SK-N-SH treated with all-trans-retinoic acid at 6 μM for 48 hours (cell line): ENCODE measurements at regions not wholly inside any gene's neighbourhood (a gene's known extent, or its start where the extent isn't known, plus 50 kb on each side); places are given as distances from the start of the nearest gene placed in this dataset.

Experiments used
- ATAC-seq: fragments of 200-7000 bp; cut with Tn5 transposase; 3 replicates; pipeline ENCODE4 v1.9.1; 2020; ENCODE audit warnings: mild to moderate bottlenecking, moderate library complexity
- ARNTL ChIP-seq: fragments of 450-650 bp; formaldehyde crosslinking; IDR thresholded peaks from 2 replicates; pipeline ENCODE4 v1.5.0; 2020; ENCODE audit warnings: low read depth, mild to moderate bottlenecking, moderate library complexity, borderline replicate concordance
- CREB5 ChIP-seq: fragments of 250-450 bp; sonication (Bioruptor Pico); IDR thresholded peaks from 2 replicates; pipeline ENCODE4 v1.5.1; 2020; ENCODE audit warnings: low read depth, mild to moderate bottlenecking, moderate library complexity
- CSDC2 ChIP-seq: fragments of 250-450 bp; sonication (Bioruptor Pico); IDR thresholded peaks from 2 replicates; pipeline ENCODE4 v1.5.0; 2020; ENCODE audit warnings: mild to moderate bottlenecking, moderate library complexity
- CSRNP3 ChIP-seq: fragments of 250-450 bp; sonication (Bioruptor Pico); IDR thresholded peaks from 2 replicates; pipeline ENCODE4 v1.5.1; 2021; ENCODE audit warnings: mild to moderate bottlenecking, moderate library complexity
- ESRRG ChIP-seq: fragments of 250-450 bp; sonication (Bioruptor Pico); IDR thresholded peaks from 2 replicates; pipeline ENCODE4 v1.6.1; 2021; ENCODE audit warnings: mild to moderate bottlenecking
- GLIS3 ChIP-seq: fragments of 250-450 bp; sonication (Bioruptor Pico); IDR thresholded peaks from 2 replicates; pipeline ENCODE4 v1.5.0; 2020; ENCODE audit warnings: mild to moderate bottlenecking, moderate library complexity
- ISL1 ChIP-seq: fragments of 250-450 bp; sonication (Bioruptor Pico); IDR thresholded peaks from 2 replicates; pipeline ENCODE4 v2.1.2; 2022; ENCODE audit warnings: mild to moderate bottlenecking, moderate library complexity
- OSR1 ChIP-seq: fragments of 250-450 bp; sonication (Bioruptor Pico); IDR thresholded peaks from 2 replicates; pipeline ENCODE4 v1.8.0; 2022; ENCODE audit warnings: moderate library complexity, mild to moderate bottlenecking, inconsistent platforms
- POU6F1 ChIP-seq: fragments of 250-450 bp; sonication (Bioruptor Pico); IDR thresholded peaks from 2 replicates; pipeline ENCODE4 v1.8.0; 2021; ENCODE audit warnings: low read depth, mild to moderate bottlenecking, moderate library complexity, borderline replicate concordance
- PPARA ChIP-seq: fragments of 250-450 bp; sonication (Bioruptor Pico); IDR thresholded peaks from 2 replicates; pipeline ENCODE4 v1.5.0; 2020; ENCODE audit warnings: mild to moderate bottlenecking, borderline replicate concordance
- RARB ChIP-seq: fragments of 250-450 bp; sonication (Bioruptor Pico); IDR thresholded peaks from 2 replicates; pipeline ENCODE4 v1.8.0; 2021; ENCODE audit warnings: mild to moderate bottlenecking, moderate library complexity
- SNAI2 ChIP-seq: fragments of 250-450 bp; sonication (Bioruptor Pico); IDR thresholded peaks from 2 replicates; pipeline ENCODE4 v1.5.0; 2020; ENCODE audit warnings: mild to moderate bottlenecking, moderate library complexity
- TCF4 ChIP-seq: fragments of 250-450 bp; sonication (Bioruptor Pico); IDR thresholded peaks from 2 replicates; pipeline ENCODE4 v1.8.0; 2021; ENCODE audit warnings: mild to moderate bottlenecking, moderate library complexity, borderline replicate concordance
- TSHZ2 ChIP-seq: fragments of 250-450 bp; sonication (Bioruptor Pico); IDR thresholded peaks from 2 replicates; pipeline ENCODE4 v1.5.0; 2020; ENCODE audit warnings: mild to moderate bottlenecking, moderate library complexity
- ZFP30 ChIP-seq: fragments of 450-650 bp; formaldehyde crosslinking; IDR thresholded peaks from 2 replicates; pipeline ENCODE4 v1.5.0; 2022; ENCODE audit warnings: mild to moderate bottlenecking, moderate library complexity
- ZNF8 ChIP-seq: fragments of 450-650 bp; formaldehyde crosslinking; IDR thresholded peaks from 2 replicates; pipeline ENCODE4 v1.5.0; 2020; ENCODE audit warnings: mild to moderate bottlenecking, moderate library complexity

GRCh38 chr11:30725645-30726195 is 139.6 kb upstream of the MPPED2 start:
- ATAC-seq: no peak
- no peak for TF ChIP-seq RARB (CRISPR knock-in tag)
- no peak for TF ChIP-seq ARNTL (CRISPR knock-in tag)
- no peak for TF ChIP-seq GLIS3 (CRISPR knock-in tag)
- no peak for TF ChIP-seq CSRNP3 (CRISPR knock-in tag)
- no peak for TF ChIP-seq ESRRG (CRISPR knock-in tag)
- no peak for TF ChIP-seq ISL1 (CRISPR knock-in tag)

- ATAC-seq: no peak
- peak; percentile 93 for TF ChIP-seq CSRNP3 (CRISPR knock-in tag)
- peak; percentile 99 for TF ChIP-seq TCF4 (CRISPR knock-in tag)
- no peak for TF ChIP-seq CSDC2 (CRISPR knock-in tag)
- no peak for TF ChIP-seq PPARA (CRISPR knock-in tag)
- peak; percentile 89; the same call in 1 of the 2 replicates for TF ChIP-seq TSHZ2 (CRISPR knock-in tag)
Measured at GRCh38 chr11:30724274-30724673, 138.1 kb upstream of the MPPED2 start.

GRCh38 chr11:30719371-30719770 is 133.2 kb upstream of the MPPED2 start:
- TF ChIP-seq TSHZ2 (CRISPR knock-in tag) (no peak), ZFP30 (CRISPR knock-in tag) (no peak), CSDC2 (CRISPR knock-in tag) (no peak), SNAI2 (CRISPR knock-in tag) (no peak), CREB5 (CRISPR knock-in tag) (no peak), CSRNP3 (CRISPR knock-in tag) (no peak), ZNF8 (CRISPR knock-in tag) (no peak), POU6F1 (CRISPR knock-in tag) (no peak), PPARA (CRISPR knock-in tag) (no peak), OSR1 (no peak), TCF4 (CRISPR knock-in tag) (no peak)
- TF ChIP-seq, all 23 proteins: peak for 0
- ATAC-seq: no peak
